ENCODE measurements at regions not wholly inside any gene's neighbourhood (a gene's known extent, or its start where the extent isn't known, plus 50 kb on each side); places are given as distances from the start of the nearest gene placed in this dataset.
"Not testable (repeated sequence)": the region's sequence is repeated elsewhere in the genome, so short reads cannot be mapped to it uniquely, and the experiment has no call there.

DNA sequence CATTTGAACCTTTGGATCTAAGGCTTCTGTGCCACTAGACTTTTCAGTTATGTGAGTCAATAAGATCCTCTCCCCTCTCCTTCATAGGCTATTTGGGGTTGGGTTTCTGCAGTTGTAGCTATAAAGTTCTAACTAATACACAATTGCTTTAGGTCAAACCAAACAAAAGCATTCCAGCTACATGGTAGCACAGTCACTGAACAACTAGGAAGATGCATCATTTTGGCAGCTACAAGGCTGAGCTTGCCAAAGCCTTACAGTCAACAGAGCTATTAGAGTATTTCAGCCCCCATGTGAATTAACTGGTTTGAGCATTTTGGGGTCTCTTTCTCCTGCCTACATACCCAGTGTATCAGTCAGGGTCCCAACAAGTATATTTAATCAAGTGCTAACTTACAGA is 234.6 kb downstream of the ZNF608 start:
- no peak for TF ChIP-seq POLR2A (IDR thresholded peaks at IDR 0.05)
- TF ChIP-seq, protein P1, sequence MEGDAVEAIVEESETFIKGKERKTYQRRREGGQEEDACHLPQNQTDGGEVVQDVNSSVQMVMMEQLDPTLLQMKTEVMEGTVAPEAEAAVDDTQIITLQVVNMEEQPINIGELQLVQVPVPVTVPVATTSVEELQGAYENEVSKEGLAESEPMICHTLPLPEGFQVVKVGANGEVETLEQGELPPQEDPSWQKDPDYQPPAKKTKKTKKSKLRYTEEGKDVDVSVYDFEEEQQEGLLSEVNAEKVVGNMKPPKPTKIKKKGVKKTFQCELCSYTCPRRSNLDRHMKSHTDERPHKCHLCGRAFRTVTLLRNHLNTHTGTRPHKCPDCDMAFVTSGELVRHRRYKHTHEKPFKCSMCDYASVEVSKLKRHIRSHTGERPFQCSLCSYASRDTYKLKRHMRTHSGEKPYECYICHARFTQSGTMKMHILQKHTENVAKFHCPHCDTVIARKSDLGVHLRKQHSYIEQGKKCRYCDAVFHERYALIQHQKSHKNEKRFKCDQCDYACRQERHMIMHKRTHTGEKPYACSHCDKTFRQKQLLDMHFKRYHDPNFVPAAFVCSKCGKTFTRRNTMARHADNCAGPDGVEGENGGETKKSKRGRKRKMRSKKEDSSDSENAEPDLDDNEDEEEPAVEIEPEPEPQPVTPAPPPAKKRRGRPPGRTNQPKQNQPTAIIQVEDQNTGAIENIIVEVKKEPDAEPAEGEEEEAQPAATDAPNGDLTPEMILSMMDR (IDR thresholded peaks at IDR 0.05), result no peak
- no peak for TF ChIP-seq EP300 (IDR thresholded peaks at IDR 0.05)
- TF ChIP-seq POLR2AphosphoS5 (IDR thresholded peaks at IDR 0.05), result no peak
- no peaks in the 10 kb centered on the region for H3K9me3 ChIP-seq
- H3K4me1 ChIP-seq, result peaks cover 0 to 7% (median 0%) of the 10 kb centered on the region in 4 donors
- DNase-seq (no peak), ATAC-seq (ENCODE audit: low FRiP score in 2 of 2) (no peak)
- H3K36me3 ChIP-seq, result no peaks in the 10 kb centered on the region
- no peaks in the 10 kb centered on the region for H3K27me3 ChIP-seq
- H3K27ac ChIP-seq, result no peak overlapping the region
- H3K4me3 ChIP-seq, result no peak overlapping the region

DNA sequence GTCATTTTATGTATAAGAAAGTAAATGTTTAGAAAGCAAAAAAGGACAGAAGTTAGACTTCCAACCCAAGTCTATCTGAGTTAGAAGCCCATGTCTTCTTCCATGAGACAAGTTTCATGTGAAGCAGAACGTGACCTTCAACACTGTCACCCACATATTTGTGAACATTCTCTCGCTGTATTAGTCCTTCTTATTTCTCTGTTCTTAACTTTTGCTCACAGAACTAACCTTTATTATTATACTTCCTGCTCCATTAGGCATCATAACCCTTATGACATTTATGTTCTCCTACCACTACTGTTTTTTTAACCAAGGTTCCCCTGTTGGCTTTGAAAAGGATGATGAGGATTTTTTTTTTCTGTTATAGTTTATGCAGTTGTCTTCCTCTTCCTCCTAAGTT is 238.8 kb downstream of the ZNF608 start:
- ATAC-seq (ENCODE audit: low FRiP score in 2 of 2) (no peak), DNase-seq (no peak)
- no peak overlapping the region for H3K27ac ChIP-seq
- H3K4me1 ChIP-seq, result peaks cover 0 to 4% (median 2%) of the 10 kb centered on the region in 4 donors
- no peaks in the 10 kb centered on the region for H3K9me3 ChIP-seq
- WGBS, 2 donors, result 84 to 90% methylated on average over 2 of the region's 2 CpGs
- no peaks in the 10 kb centered on the region for H3K36me3 ChIP-seq
- H3K4me3 ChIP-seq, result no peak overlapping the region
- TF ChIP-seq, protein P1 (IDR thresholded peaks at IDR 0.05), result no peak
- TF ChIP-seq POLR2A (IDR thresholded peaks at IDR 0.05) (no peak), POLR2AphosphoS5 (IDR thresholded peaks at IDR 0.05) (no peak)
- no peaks in the 10 kb centered on the region for H3K27me3 ChIP-seq

DNA sequence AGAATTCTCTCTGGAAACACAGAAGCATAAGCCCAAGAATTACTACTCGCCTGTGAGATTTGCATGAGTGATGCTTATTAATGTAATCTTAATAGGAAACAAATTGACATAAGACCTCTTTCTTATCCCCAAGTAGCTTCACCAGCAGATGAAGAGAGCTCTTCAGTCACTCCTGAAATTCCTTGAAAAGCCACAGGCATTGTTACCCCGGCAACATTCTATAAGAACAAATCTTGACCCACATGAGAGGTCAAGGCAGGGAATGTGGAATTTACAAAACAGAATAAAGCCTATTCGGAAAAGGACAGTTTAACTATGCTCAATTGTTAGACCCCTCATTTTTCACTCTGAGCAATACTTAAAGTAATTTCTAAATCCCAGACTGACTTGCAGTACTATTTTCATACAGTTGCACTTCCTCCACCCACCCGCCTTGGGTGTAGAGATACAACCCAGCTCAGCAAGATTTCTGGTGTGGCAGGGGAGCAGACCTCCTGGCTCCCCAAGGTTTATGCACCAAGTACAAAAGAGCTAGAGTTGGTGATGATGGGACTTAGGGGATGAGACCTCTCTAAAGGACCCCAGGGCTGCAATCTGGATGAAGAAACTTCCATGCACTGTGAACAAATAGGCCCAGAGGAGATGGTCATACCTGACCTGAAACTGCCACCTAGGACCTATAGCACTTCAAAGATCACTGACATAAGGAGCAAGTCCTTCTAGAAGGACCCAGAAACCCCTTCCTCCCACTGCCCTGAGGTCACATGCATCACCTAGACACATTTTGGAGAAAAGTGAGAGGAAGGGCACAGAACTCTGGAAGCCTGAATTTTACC is 242.1 kb downstream of the ZNF608 start:
- Histone ChIP-seq H3K27ac (no peak overlapping the region), H3K36me3 (no peaks in the 10 kb centered on the region), H3K9me3 (no peaks in the 10 kb centered on the region), H3K4me3 (no peak overlapping the region), H3K4me1 (peaks cover 0 to 4% (median 2%) of the 10 kb centered on the region in 4 donors), H3K27me3 (no peaks in the 10 kb centered on the region)
- ATAC-seq (ENCODE audit: low FRiP score in 2 of 2) (peak in 1 of 2 donors; percentile 68), DNase-seq (no peak)
- WGBS, 2 donors, result 71 to 83% methylated on average over 4 of the region's 4 CpGs
- TF ChIP-seq, protein P1 (IDR thresholded peaks at IDR 0.05), result no peak
- no peak for TF ChIP-seq POLR2AphosphoS5 (IDR thresholded peaks at IDR 0.05)
- TF ChIP-seq POLR2A (IDR thresholded peaks at IDR 0.05), result no peak
- TF ChIP-seq EP300 (IDR thresholded peaks at IDR 0.05), result no peak

DNA sequence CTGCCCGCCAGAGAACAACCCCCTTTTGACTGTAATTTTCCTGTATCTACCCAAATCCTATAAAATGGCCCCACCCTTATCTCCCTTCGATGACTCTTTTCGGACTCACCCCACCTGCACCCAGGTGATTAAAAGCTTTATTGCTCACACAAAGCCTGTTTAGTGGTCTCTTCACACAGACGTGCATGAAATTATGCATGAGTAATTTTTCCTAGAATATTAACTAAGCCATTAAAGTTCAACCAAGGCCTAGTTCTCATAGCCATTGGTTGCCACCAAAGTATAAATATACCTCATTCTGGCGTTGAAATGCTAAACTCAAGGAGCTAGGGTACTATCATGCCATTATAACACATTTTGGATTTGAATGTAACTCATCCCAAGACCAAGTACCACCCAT is 243.9 kb downstream of the ZNF608 start:
- Histone ChIP-seq H3K4me1 (peaks cover 0 to 4% (median 2%) of the 10 kb centered on the region in 4 donors), H3K27ac (no peak overlapping the region), H3K27me3 (no peaks in the 10 kb centered on the region), H3K9me3 (no peaks in the 10 kb centered on the region), H3K36me3 (no peaks in the 10 kb centered on the region), H3K4me3 (no peak overlapping the region)
- TF ChIP-seq POLR2AphosphoS5 (IDR thresholded peaks at IDR 0.05), result no peak
- ATAC-seq (ENCODE audit: low FRiP score in 2 of 2) (no peak), DNase-seq (no peak)
- 86 to 94% methylated on average over 5 of the region's 5 CpGs for WGBS, 2 donors

DNA sequence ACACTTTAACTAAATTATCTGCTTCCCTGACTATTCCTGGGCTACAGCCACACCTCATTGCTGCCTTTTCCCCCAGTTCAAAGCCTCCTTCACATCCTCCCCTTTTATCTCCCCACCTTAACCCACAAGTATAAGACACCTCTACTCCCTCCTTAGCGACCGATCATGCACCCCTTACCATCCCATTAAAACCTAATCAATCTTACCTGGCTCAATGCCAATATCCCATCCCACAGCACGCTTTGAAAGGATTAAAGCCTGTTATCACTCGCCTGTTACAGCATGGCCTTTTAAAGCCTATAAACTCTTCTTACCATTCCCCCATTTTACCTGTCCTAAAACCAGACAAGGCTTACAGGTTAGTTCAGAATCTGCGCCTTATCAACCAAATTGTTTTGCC is 246.6 kb downstream of the ZNF608 start:
- not testable (repeated sequence) for H3K36me3 ChIP-seq; H3K4me3 ChIP-seq; H3K27ac ChIP-seq; H3K27me3 ChIP-seq; H3K9me3 ChIP-seq; DNase-seq; ATAC-seq (ENCODE audit: low FRiP score in 2 of 2); H3K4me1 ChIP-seq
- WGBS, 2 donors, result 68 to 91% methylated on average over 4 to 5 of the region's 5 CpGs

DNA sequence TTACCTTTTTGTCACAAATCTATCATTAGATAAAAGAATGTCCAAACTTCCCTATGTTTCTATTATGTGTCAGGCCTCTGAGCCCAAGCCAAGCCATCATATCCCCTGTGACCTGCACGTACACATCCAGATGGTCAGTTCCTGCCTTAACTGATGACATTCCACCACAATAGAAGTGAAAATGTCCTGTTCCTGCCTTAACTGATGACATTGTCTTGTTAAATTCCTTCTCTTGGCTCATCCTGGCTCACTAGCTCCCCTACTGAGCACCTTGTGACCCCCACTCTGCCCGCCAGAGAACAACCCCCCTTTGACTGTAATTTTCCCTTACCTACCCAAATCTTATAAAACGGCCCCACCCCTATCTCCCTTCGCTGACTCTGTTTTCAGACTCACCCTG is 249.5 kb downstream of the ZNF608 start:
- WGBS, 2 donors, result 85 to 88% methylated on average over 4 of the region's 4 CpGs
- not testable (repeated sequence) for ATAC-seq (ENCODE audit: low FRiP score in 2 of 2); H3K36me3 ChIP-seq; DNase-seq; H3K27me3 ChIP-seq; H3K4me1 ChIP-seq; H3K4me3 ChIP-seq; H3K27ac ChIP-seq; H3K9me3 ChIP-seq
